ENCODE measurements at regions not wholly inside any gene's neighbourhood (a gene's known extent, or its start where the extent isn't known, plus 50 kb on each side); places are given as distances from the start of the nearest gene placed in this dataset.

- TF ChIP-seq TAF1 (IDR thresholded peaks at IDR 0.05; ENCODE audit: borderline replicate concordance, insufficient read depth, low read length) = no peak
- TF ChIP-seq SIN3A (IDR thresholded peaks at IDR 0.05; ENCODE audit: borderline replicate concordance, insufficient read depth, low read length) = no peak
- TF ChIP-seq FOXP2 (optimal IDR thresholded peaks at IDR 0.05; ENCODE audit: borderline replicate concordance, extremely low read depth, extremely low read length, insufficient read depth) = no peak
- no peak for TF ChIP-seq POLR2AphosphoS5 (IDR thresholded peaks at IDR 0.05; ENCODE audit: low read depth, low read length)
- no peak for TF ChIP-seq REST (IDR thresholded peaks at IDR 0.05; ENCODE audit: insufficient read depth in 1 of 2, low read depth in 2 of 2, low read length in 2 of 2)
Observed at GRCh38 chr10:43825984-43826383, 177.3 kb upstream of the ZNF32 start.

- TF ChIP-seq POLR2AphosphoS5 (IDR thresholded peaks at IDR 0.05; ENCODE audit: low read depth, low read length) = no peak
- TF ChIP-seq TAF1 (IDR thresholded peaks at IDR 0.05; ENCODE audit: borderline replicate concordance, insufficient read depth, low read length) = no peak
- TF ChIP-seq FOXP2 (optimal IDR thresholded peaks at IDR 0.05; ENCODE audit: borderline replicate concordance, extremely low read depth, extremely low read length, insufficient read depth) = no peak
- TF ChIP-seq REST (IDR thresholded peaks at IDR 0.05; ENCODE audit: insufficient read depth in 1 of 2, low read depth in 2 of 2, low read length in 2 of 2) = no peak
Observed at GRCh38 chr10:43825421-43825820, 176.7 kb upstream of the ZNF32 start.

- TF ChIP-seq TAF1 (IDR thresholded peaks at IDR 0.05; ENCODE audit: borderline replicate concordance, insufficient read depth, low read length) = no peak
- no peak for TF ChIP-seq POLR2AphosphoS5 (IDR thresholded peaks at IDR 0.05; ENCODE audit: low read depth, low read length)
Observed at GRCh38 chr10:43824934-43825333, 176.3 kb upstream of the ZNF32 start.

GRCh38 chr10:43822631-43823580 lies 174.2 kb upstream of the ZNF32 start:
- no peak for TF ChIP-seq FOXP2 (optimal IDR thresholded peaks at IDR 0.05; ENCODE audit: borderline replicate concordance, extremely low read depth, extremely low read length, insufficient read depth)
- no peak for TF ChIP-seq POLR2AphosphoS5 (IDR thresholded peaks at IDR 0.05; ENCODE audit: low read depth, low read length)
- TF ChIP-seq TAF1 (IDR thresholded peaks at IDR 0.05; ENCODE audit: borderline replicate concordance, insufficient read depth, low read length) = no peak
- no peak for TF ChIP-seq SIN3A (IDR thresholded peaks at IDR 0.05; ENCODE audit: borderline replicate concordance, insufficient read depth, low read length)
- no peak for TF ChIP-seq REST (IDR thresholded peaks at IDR 0.05; ENCODE audit: insufficient read depth in 1 of 2, low read depth in 2 of 2, low read length in 2 of 2)

GRCh38 chr10:43821103-43821502 lies 172.4 kb upstream of the ZNF32 start:
- no peak for TF ChIP-seq SIN3A (IDR thresholded peaks at IDR 0.05; ENCODE audit: borderline replicate concordance, insufficient read depth, low read length)

- TF ChIP-seq TAF1 (IDR thresholded peaks at IDR 0.05; ENCODE audit: borderline replicate concordance, insufficient read depth, low read length) = no peak
- no peak for TF ChIP-seq REST (IDR thresholded peaks at IDR 0.05; ENCODE audit: insufficient read depth in 1 of 2, low read depth in 2 of 2, low read length in 2 of 2)
- no peak for TF ChIP-seq POLR2AphosphoS5 (IDR thresholded peaks at IDR 0.05; ENCODE audit: low read depth, low read length)
- no peak for TF ChIP-seq FOXP2 (optimal IDR thresholded peaks at IDR 0.05; ENCODE audit: borderline replicate concordance, extremely low read depth, extremely low read length, insufficient read depth)
- TF ChIP-seq SIN3A (IDR thresholded peaks at IDR 0.05; ENCODE audit: borderline replicate concordance, insufficient read depth, low read length) = no peak
Observed at GRCh38 chr10:43820663-43821062, 172.0 kb upstream of the ZNF32 start.
